PC-9 (cell line): ENCODE measurements at regions not wholly inside any gene's neighbourhood (a gene's known extent, or its start where the extent isn't known, plus 50 kb on each side); places are given as distances from the start of the nearest gene placed in this dataset.

ENCODE experiments used
- BruUV-seq: library from RNA; stranded (reverse); fragments of 400-500 nt; replicated peaks from 2 replicates; lab custom pipeline; 2021; lab: Mats Ljungman, UMichigan
- CTCF ChIA-PET: fragments of 300-600 bp; sonication (Branson Sonifier 250); formaldehyde crosslinking; loops from one replicate; lab custom pipeline; 2022; ENCODE audit warnings: antibody characterized with exemption; lab: Charles Lee
- POLR2A ChIA-PET: fragments of 300-600 bp; sonication (Branson Sonifier 250); formaldehyde crosslinking; loops from one replicate; lab custom pipeline; 2022; ENCODE audit warnings: antibody characterized with exemption; ENCODE audit not compliant: unreplicated experiment; lab: Charles Lee
- DNase-seq, 2 experiments: peaks; one replicate each; pipeline versions ENCODE4 v3.0.0 to v3.0.0-alpha.2; 2015 to 2022; ENCODE audit warnings: mixed read lengths in 1 of 2
- H2AFZ ChIP-seq: fragments of 200-600 bp; sonication (generic); 2 replicates; pipeline ENCODE4 v1.8.1; 2017; ENCODE audit warnings: antibody characterized with exemption
- H3F3A ChIP-seq: fragments of 200-600 bp; sonication (generic); 2 replicates; pipeline ENCODE4 v1.8.1; 2017; ENCODE audit warnings: antibody characterized with exemption, mild to moderate bottlenecking, low read depth; ENCODE audit not compliant: insufficient read depth
- H3K27ac ChIP-seq: fragments of 200-600 bp; sonication (generic); 2 replicates; pipeline ENCODE4 v1.6.1; 2016; ENCODE audit warnings: mixed run types
- H3K27me3 ChIP-seq: fragments of 200-600 bp; sonication (generic); 2 replicates; pipeline ENCODE4 v1.6.1; 2016; ENCODE audit warnings: low read depth, mixed run types; ENCODE audit not compliant: insufficient read depth
- H3K36me3 ChIP-seq: fragments of 200-600 bp; sonication (generic); 2 replicates; pipeline ENCODE4 v1.6.1; 2016; ENCODE audit warnings: low read depth, mixed run types
- H3K4me1 ChIP-seq: fragments of 200-600 bp; sonication (generic); replicated peaks from 2 replicates; pipeline ENCODE4 v1.6.1; 2016; ENCODE audit warnings: mixed run types; ENCODE audit not compliant: insufficient read depth
- H3K4me2 ChIP-seq: fragments of 200-600 bp; sonication (generic); 2 replicates; pipeline ENCODE4 v1.6.1; 2017; ENCODE audit warnings: mixed run types
- H3K4me3 ChIP-seq: fragments of 200-600 bp; sonication (generic); 2 replicates; pipeline ENCODE4 v1.6.1; 2016; ENCODE audit warnings: mixed run types
- H3K79me2 ChIP-seq: fragments of 200-600 bp; sonication (generic); 2 replicates; pipeline ENCODE4 v1.6.1; 2017; ENCODE audit warnings: low read depth, mixed run types
- H3K9me2 ChIP-seq: fragments of 200-600 bp; sonication (generic); 2 replicates; pipeline ENCODE4 v1.8.1; 2017; ENCODE audit warnings: mild to moderate bottlenecking; ENCODE audit not compliant: insufficient read depth
- H3K9me3 ChIP-seq: fragments of 200-600 bp; sonication (generic); 2 replicates; pipeline ENCODE4 v1.8.1; 2016; ENCODE audit warnings: low read depth; ENCODE audit not compliant: insufficient read depth
- H4K20me1 ChIP-seq: fragments of 200-600 bp; sonication (generic); 2 replicates; pipeline ENCODE4 v1.8.1; 2017; ENCODE audit not compliant: insufficient read depth
- EZH2 ChIP-seq: fragments of 200-600 bp; sonication (generic); IDR thresholded peaks from 2 replicates; pipeline ENCODE4 v1.8.0; 2017; ENCODE audit warnings: antibody characterized with exemption, low read depth
- intact Hi-C: fragments of 100-400 bp; cut with micrococcal nuclease; formaldehyde crosslinking; loops from one replicate; pipeline ENCODE4 v1.10.0; 2022; ENCODE audit not compliant: unreplicated experiment
- TF ChIP-seq, protein P1 (sequence below): fragments of 200-600 bp; sonication (generic); conservative IDR thresholded peaks from 2 replicates; pipeline ENCODE4 v1.6.1; 2017; ENCODE audit warnings: mixed run types, antibody characterized with exemption, mild to moderate bottlenecking, moderate library complexity

DNA sequence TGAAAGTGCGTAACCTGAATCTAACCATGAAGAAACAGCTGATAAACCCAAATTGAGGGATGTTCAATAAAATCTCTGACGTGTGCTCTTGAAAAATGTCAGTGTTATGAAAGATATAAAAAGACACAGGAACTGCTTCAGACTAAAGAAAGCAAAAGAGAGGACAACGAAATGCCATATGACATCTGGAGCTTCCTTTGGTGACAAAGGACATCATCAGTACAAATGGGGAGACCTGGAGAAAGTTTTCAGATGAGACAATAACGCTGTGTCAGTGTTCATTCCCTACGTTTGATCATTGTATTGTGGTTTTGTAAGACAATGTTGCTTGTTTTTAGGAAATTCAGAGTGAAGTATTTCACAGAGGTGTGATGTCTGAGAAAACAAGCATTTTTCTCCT is 125.9 kb upstream of the MAP1LC3B2 start:
- peak overlapping the region; percentile 79 for H3K4me2 ChIP-seq
- no peak overlapping the region for H3K4me3 ChIP-seq
- no peak for TF ChIP-seq EZH2
- TF ChIP-seq, protein P1, sequence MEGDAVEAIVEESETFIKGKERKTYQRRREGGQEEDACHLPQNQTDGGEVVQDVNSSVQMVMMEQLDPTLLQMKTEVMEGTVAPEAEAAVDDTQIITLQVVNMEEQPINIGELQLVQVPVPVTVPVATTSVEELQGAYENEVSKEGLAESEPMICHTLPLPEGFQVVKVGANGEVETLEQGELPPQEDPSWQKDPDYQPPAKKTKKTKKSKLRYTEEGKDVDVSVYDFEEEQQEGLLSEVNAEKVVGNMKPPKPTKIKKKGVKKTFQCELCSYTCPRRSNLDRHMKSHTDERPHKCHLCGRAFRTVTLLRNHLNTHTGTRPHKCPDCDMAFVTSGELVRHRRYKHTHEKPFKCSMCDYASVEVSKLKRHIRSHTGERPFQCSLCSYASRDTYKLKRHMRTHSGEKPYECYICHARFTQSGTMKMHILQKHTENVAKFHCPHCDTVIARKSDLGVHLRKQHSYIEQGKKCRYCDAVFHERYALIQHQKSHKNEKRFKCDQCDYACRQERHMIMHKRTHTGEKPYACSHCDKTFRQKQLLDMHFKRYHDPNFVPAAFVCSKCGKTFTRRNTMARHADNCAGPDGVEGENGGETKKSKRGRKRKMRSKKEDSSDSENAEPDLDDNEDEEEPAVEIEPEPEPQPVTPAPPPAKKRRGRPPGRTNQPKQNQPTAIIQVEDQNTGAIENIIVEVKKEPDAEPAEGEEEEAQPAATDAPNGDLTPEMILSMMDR, result no peak
- intact Hi-C loops, result no loop called here
- ChIA-PET POLR2A (no interaction called here), CTCF (no interaction called here)
- no peaks in the 10 kb centered on the region for H3K27me3 ChIP-seq
- no peak for DNase-seq
- H4K20me1 ChIP-seq, result no peaks in the 10 kb centered on the region
- H3K27ac ChIP-seq, result peak overlapping the region; percentile 80
- H3F3A ChIP-seq, result peaks cover 36% of the 10 kb centered on the region
- H3K36me3 ChIP-seq, result no peaks in the 10 kb centered on the region
- no peak overlapping the region for H2AFZ ChIP-seq
- H3K9me3 ChIP-seq, result no peaks in the 10 kb centered on the region
- no peaks in the 10 kb centered on the region for H3K9me2 ChIP-seq
- no TSS peak for BruUV-seq
- peaks cover 29% of the 10 kb centered on the region for H3K4me1 ChIP-seq
- H3K79me2 ChIP-seq, result no peaks in the 10 kb centered on the region

DNA sequence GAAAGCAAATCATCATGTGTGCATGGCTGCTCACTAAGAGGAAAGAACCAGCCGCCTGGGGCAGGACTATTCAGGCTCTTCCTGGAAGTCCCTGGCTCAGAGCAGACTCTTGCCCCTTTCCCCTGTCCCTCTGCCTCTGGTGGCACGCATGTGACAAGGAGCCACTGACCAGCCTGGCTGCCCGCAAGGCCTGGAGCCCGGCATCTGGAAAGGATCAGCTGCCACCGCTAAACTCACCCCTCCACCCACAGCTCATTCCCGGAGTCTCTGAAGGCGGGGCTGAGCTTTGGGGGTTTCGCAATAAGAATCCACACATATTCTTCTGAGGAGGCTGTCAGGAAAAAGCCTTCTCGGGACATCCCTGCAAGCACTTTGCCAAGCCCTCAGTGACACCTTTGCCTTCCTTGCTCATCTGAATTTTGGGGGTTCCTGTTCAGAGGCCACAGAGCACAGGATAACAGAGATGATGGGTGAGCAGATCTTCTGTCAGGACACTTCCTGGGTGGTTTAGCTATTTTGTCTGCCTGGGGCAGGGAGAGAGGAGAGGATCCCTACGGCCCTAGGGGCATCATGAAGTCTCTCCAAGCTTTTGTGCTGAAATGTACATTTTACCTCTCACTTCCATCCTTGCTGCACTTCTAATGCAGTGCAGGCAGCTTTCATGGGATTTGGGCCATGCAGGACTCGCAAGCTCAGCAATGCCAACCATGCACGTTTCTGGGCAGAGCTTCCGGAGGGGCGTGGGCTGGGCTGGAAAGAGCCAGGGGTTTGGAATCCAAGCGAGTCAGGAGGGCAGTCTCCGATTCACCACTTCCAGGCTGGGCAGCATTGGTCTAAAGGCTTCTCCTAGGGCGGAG is 124.8 kb upstream of the MAP1LC3B2 start:
- ChIA-PET POLR2A (interaction anchor here (0.5 to 1.1 kb wide), 4 partner anchors 20 to 278 kb away, joined by 3 to 36 read pairs (median 6); no protein-coding TSS in a partner anchor), CTCF (interaction anchor here (0.6 to 1.1 kb wide), 8 partner anchors 149 to 424 kb away, joined by 3 to 7 read pairs (median 4); no protein-coding TSS in a partner anchor)
- Histone ChIP-seq H3K79me2 (no peaks in the 10 kb centered on the region), H3K27ac (peak overlapping the region; percentile 80), H3K36me3 (no peaks in the 10 kb centered on the region), H3K27me3 (no peaks in the 10 kb centered on the region), H4K20me1 (no peaks in the 10 kb centered on the region), H3K4me2 (peak overlapping the region; percentile 79), H3F3A (peaks cover 29% of the 10 kb centered on the region), H2AFZ (no peak overlapping the region), H3K4me3 (peak overlapping the region; percentile 42; the same call in 1 of the 2 replicates), H3K9me3 (no peaks in the 10 kb centered on the region), H3K4me1 (peaks cover 24% of the 10 kb centered on the region), H3K9me2 (no peaks in the 10 kb centered on the region)
- peak; percentile 94 for DNase-seq
- BruUV-seq, result no TSS peak
- intact Hi-C loops, result loop anchor here (1.0 to 2.0 kb wide), 6 partner anchors 8 to 157 kb away; partner anchors contain the start of genes MAP1LC3B2 and MED13L
- no peak for TF ChIP-seq EZH2
- TF ChIP-seq, protein P1, result no peak

DNA sequence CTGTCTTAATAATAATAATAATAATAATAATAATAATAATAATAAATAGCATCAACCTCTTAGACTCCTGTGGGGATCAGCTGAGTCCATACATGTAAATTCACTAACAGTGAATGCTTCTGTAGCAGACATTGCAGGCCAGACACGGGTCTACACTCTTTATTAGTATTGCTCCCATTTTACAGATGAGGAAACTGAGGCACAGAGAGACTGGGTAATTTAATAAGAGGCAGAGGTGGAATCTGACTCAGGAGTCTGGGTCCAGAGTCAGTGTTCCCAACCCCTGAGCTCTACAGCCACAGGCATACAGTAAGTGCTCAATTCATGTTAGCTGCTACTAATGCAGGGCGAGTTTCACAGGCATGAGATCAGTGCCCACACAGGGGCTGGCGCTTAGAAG is 123.2 kb upstream of the MAP1LC3B2 start:
- Histone ChIP-seq H4K20me1 (no peaks in the 10 kb centered on the region), H3K27ac (no peak overlapping the region), H3K4me3 (no peak overlapping the region), H3F3A (peaks cover 29% of the 10 kb centered on the region), H3K36me3 (no peaks in the 10 kb centered on the region), H3K79me2 (no peaks in the 10 kb centered on the region), H3K4me1 (peaks cover 24% of the 10 kb centered on the region), H3K27me3 (no peaks in the 10 kb centered on the region), H3K4me2 (no peak overlapping the region), H2AFZ (no peak overlapping the region), H3K9me2 (no peaks in the 10 kb centered on the region), H3K9me3 (no peaks in the 10 kb centered on the region)
- no peak for DNase-seq
- no peak for TF ChIP-seq EZH2
- TF ChIP-seq, protein P1, result no peak
- no TSS peak for BruUV-seq
- ChIA-PET POLR2A (interaction anchor here (0.7 kb wide), 1 partner anchor 67 kb away, joined by 3 read pairs; no protein-coding TSS in a partner anchor), CTCF (no interaction called here)
- intact Hi-C loops, result loop anchor here (2.0 kb wide), 1 partner anchor 59 kb away; no protein-coding TSS in a partner anchor
